H9 (cell line): ENCODE measurements at regions not wholly inside any gene's neighbourhood (a gene's known extent, or its start where the extent isn't known, plus 50 kb on each side); places are given as distances from the start of the nearest gene placed in this dataset.

Experiments
- DNase-seq: peaks from one replicate; pipeline ENCODE4 v3.0.0-alpha.2; 2017
- H2AFZ ChIP-seq: one replicate; pipeline ENCODE4 v1.6.1; 2013; ENCODE audit warnings: mild to moderate bottlenecking, low read length, control low read depth, moderate library complexity
- H2AK5ac ChIP-seq: 2 replicates; pipeline ENCODE4 v1.6.1; 2013; ENCODE audit warnings: low read length, control low read depth, mixed read lengths; ENCODE audit not compliant: insufficient read length
- H2BK120ac ChIP-seq: one replicate; pipeline ENCODE4 v1.6.1; 2013; ENCODE audit warnings: low read depth, mild to moderate bottlenecking, low read length, control low read depth, inconsistent platforms; ENCODE audit not compliant: poor library complexity, severe bottlenecking
- H2BK12ac ChIP-seq: 2 replicates; pipeline ENCODE4 v1.6.1; 2013; ENCODE audit warnings: low read length, control low read depth, mixed read lengths, low read depth; ENCODE audit not compliant: insufficient read length
- H2BK15ac ChIP-seq: 2 replicates; pipeline ENCODE4 v1.6.1; 2013; ENCODE audit warnings: low read depth, low read length, control low read depth
- H2BK20ac ChIP-seq: one replicate; pipeline ENCODE4 v1.6.1; 2013; ENCODE audit warnings: low read depth, mild to moderate bottlenecking, low read length, control low read depth, inconsistent platforms; ENCODE audit not compliant: poor library complexity, severe bottlenecking
- H2BK5ac ChIP-seq: 2 replicates; pipeline ENCODE4 v1.6.1; 2013; ENCODE audit warnings: low read length, control low read depth, mixed read lengths; ENCODE audit not compliant: insufficient read length
- H3K14ac ChIP-seq: 2 replicates; pipeline ENCODE4 v1.6.1; 2013; ENCODE audit warnings: low read length, control low read depth; ENCODE audit not compliant: insufficient read depth
- H3K18ac ChIP-seq: 2 replicates; pipeline ENCODE4 v1.6.1; 2013; ENCODE audit warnings: low read depth, mild to moderate bottlenecking, mixed read lengths, low read length, control low read depth; ENCODE audit not compliant: insufficient read length
- H3K23ac ChIP-seq: 2 replicates; pipeline ENCODE4 v1.6.1; 2013; ENCODE audit warnings: low read length, control low read depth, mixed read lengths, low read depth; ENCODE audit not compliant: insufficient read length
- H3K23me2 ChIP-seq: 2 replicates; pipeline ENCODE4 v1.6.1; 2013; ENCODE audit warnings: low read depth, mild to moderate bottlenecking, mixed read lengths, low read length, control low read depth; ENCODE audit not compliant: insufficient read length, poor library complexity, severe bottlenecking
- H3K27ac ChIP-seq: 2 replicates; pipeline ENCODE4 v1.5.1; 2013; ENCODE audit warnings: low read length, control low read depth, mixed read lengths, low read depth; ENCODE audit not compliant: insufficient read length
- H3K27me3 ChIP-seq: 2 replicates; pipeline ENCODE4 v1.6.1; 2013; ENCODE audit warnings: low read length, control low read depth, inconsistent platforms; ENCODE audit not compliant: insufficient read depth
- H3K4ac ChIP-seq: 2 replicates; pipeline ENCODE4 v1.6.1; 2013; ENCODE audit warnings: low read depth, mild to moderate bottlenecking, control low read depth, inconsistent platforms, low read length, moderate library complexity
- H3K4me1 ChIP-seq: 2 replicates; pipeline ENCODE4 v1.6.1; 2013; ENCODE audit warnings: low read length, control low read depth, inconsistent platforms; ENCODE audit not compliant: insufficient read depth
- H3K4me2 ChIP-seq: 2 replicates; pipeline ENCODE4 v1.6.1; 2013; ENCODE audit warnings: low read length, control low read depth, mixed read lengths; ENCODE audit not compliant: insufficient read length, insufficient read depth
- H3K56ac ChIP-seq: 2 replicates; pipeline ENCODE4 v1.6.1; 2013; ENCODE audit warnings: low read depth, mild to moderate bottlenecking, mixed read lengths, low read length, control low read depth; ENCODE audit not compliant: insufficient read length
- H3K79me1 ChIP-seq: 2 replicates; pipeline ENCODE4 v1.6.1; 2013; ENCODE audit warnings: low read depth, mild to moderate bottlenecking, moderate library complexity, low read length, control low read depth, inconsistent platforms; ENCODE audit not compliant: insufficient read depth, poor library complexity, severe bottlenecking
- H3K79me2 ChIP-seq: 2 replicates; pipeline ENCODE4 v1.6.1; 2013; ENCODE audit warnings: low read length, control low read depth, inconsistent platforms; ENCODE audit not compliant: insufficient read depth
- H3K9ac ChIP-seq: 2 replicates; pipeline ENCODE4 v1.6.1; 2013; ENCODE audit warnings: low read length, control low read depth, mixed read lengths; ENCODE audit not compliant: insufficient read length; ENCODE audit errors: extremely low read depth
- H3K9me3 ChIP-seq: one replicate; pipeline ENCODE4 v1.6.1; 2013; ENCODE audit warnings: low read depth, low read length, inconsistent platforms; ENCODE audit not compliant: control insufficient read depth
- H3T11ph ChIP-seq: one replicate; pipeline ENCODE4 v1.6.1; 2013; ENCODE audit warnings: mild to moderate bottlenecking, low read length, control low read depth, inconsistent platforms
- H4K20me1 ChIP-seq: one replicate; pipeline ENCODE4 v1.6.1; 2013; ENCODE audit not compliant: control insufficient read depth, insufficient read length, insufficient read depth
- H4K5ac ChIP-seq: 2 replicates; pipeline ENCODE4 v1.6.1; 2013; ENCODE audit warnings: low read depth, mild to moderate bottlenecking, mixed read lengths, low read length, control low read depth; ENCODE audit not compliant: insufficient read length
- H4K8ac ChIP-seq: replicated peaks from 2 replicates; pipeline ENCODE4 v1.6.1; 2013; ENCODE audit warnings: low read length, control low read depth, mixed read lengths, low read depth; ENCODE audit not compliant: insufficient read length
- H4K91ac ChIP-seq: 2 replicates; pipeline ENCODE4 v1.6.1; 2013; ENCODE audit warnings: low read depth, mild to moderate bottlenecking, moderate library complexity, mixed read lengths, low read length, control low read depth; ENCODE audit not compliant: insufficient read length
- H3K27ac Mint-ChIP-seq, 3 experiments: 2 replicates in 2 of 3; 3 replicates in 1 of 3; pipeline ENCODE4 v1.8.0; 2020 to 2021; ENCODE audit warnings: mixed read lengths in 3 of 3, mild to moderate bottlenecking in 1 of 3, moderate library complexity in 1 of 3
- H3K27me3 Mint-ChIP-seq: 2 replicates; pipeline ENCODE4 v1.8.0; 2021; ENCODE audit warnings: low read depth, mild to moderate bottlenecking, moderate library complexity, mixed read lengths
- H3K36me3 Mint-ChIP-seq, 3 experiments: 2 replicates in 2 of 3; 3 replicates in 1 of 3; pipeline ENCODE4 v1.8.0; 2020 to 2021; ENCODE audit warnings: low read depth in 3 of 3, mixed read lengths in 3 of 3; ENCODE audit not compliant: insufficient read depth in 1 of 3
- H3K4me1 Mint-ChIP-seq, 2 experiments: 2 replicates each; pipeline ENCODE4 v1.8.0; 2020; ENCODE audit warnings: mixed read lengths in 2 of 2
- H3K4me3 Mint-ChIP-seq, 2 experiments: 2 replicates in 1 of 2; 3 replicates in 1 of 2; pipeline ENCODE4 v1.8.0; 2020 to 2021; ENCODE audit warnings: mild to moderate bottlenecking in 2 of 2, mixed read lengths in 2 of 2, moderate library complexity in 1 of 2
- H3K9me3 Mint-ChIP-seq, 2 experiments: 2 replicates in 1 of 2; 3 replicates in 1 of 2; pipeline ENCODE4 v1.8.0; 2020; ENCODE audit warnings: mild to moderate bottlenecking in 2 of 2, mixed read lengths in 2 of 2, moderate library complexity in 1 of 2
- CTCF ChIP-seq: fragments of 200-600 bp; sonication (generic); conservative IDR thresholded peaks from 3 replicates; pipeline ENCODE4 v1.8.0; 2021; ENCODE audit warnings: antibody characterized with exemption, mild to moderate bottlenecking

- peaks cover 9% of the 10 kb centered on the region; the same call in 1 of the 2 replicates for H3K4me1 ChIP-seq
- H3T11ph ChIP-seq: no peak overlapping the region
- H3K9me3 ChIP-seq: peaks cover 5% of the 10 kb centered on the region
- H3K27ac ChIP-seq: no peak overlapping the region
- no peak overlapping the region for H3K56ac ChIP-seq
- H2BK12ac ChIP-seq: no peak overlapping the region
- H3K4me2 ChIP-seq: no peak overlapping the region
- Mint-ChIP-seq H3K36me3 (peaks cover 9 to 14% (median 11%) of the 10 kb centered on the region in 3 experiments), H3K4me1 (peaks cover 47 to 49% of the 10 kb centered on the region in 2 experiments), H3K27me3 (no peaks in the 10 kb centered on the region; the same call in 1 of the 2 replicates), H3K9me3 (peaks cover 14 to 16% of the 10 kb centered on the region in 2 experiments), H3K27ac (no peak overlapping the region), H3K4me3 (no peak overlapping the region)
- no peak overlapping the region for H2BK5ac ChIP-seq
- no peak overlapping the region for H3K4ac ChIP-seq
- H2BK15ac ChIP-seq: no peak overlapping the region
- no peak for DNase-seq
- no peak overlapping the region for H4K8ac ChIP-seq
- H3K9ac ChIP-seq: no peak overlapping the region
- H3K18ac ChIP-seq: no peak overlapping the region
- no peak overlapping the region for H2BK120ac ChIP-seq
- no peak overlapping the region for H3K14ac ChIP-seq
- H3K23ac ChIP-seq: no peak overlapping the region
- no peak overlapping the region for H2BK20ac ChIP-seq
- H3K23me2 ChIP-seq: peaks cover 10% of the 10 kb centered on the region
- H4K20me1 ChIP-seq: no peaks in the 10 kb centered on the region
- no peak overlapping the region for H2AK5ac ChIP-seq
- no peak overlapping the region for H4K5ac ChIP-seq
- no peaks in the 10 kb centered on the region for H3K27me3 ChIP-seq
- H4K91ac ChIP-seq: no peak overlapping the region
- no peak overlapping the region for H2AFZ ChIP-seq
- no peak for TF ChIP-seq CTCF
- no peaks in the 10 kb centered on the region for H3K79me1 ChIP-seq
- peaks cover 6% of the 10 kb centered on the region; the same call in 1 of the 2 replicates for H3K79me2 ChIP-seq
Observed at GRCh38 chr16:9683677-9684076, 498.6 kb downstream of the GRIN2A start.
